ENCODE measurements at regions not wholly inside any gene's neighbourhood (a gene's known extent, or its start where the extent isn't known, plus 50 kb on each side); places are given as distances from the start of the nearest gene placed in this dataset.

- H3K27ac ChIP-seq (ENCODE audit: insufficient read length, low read depth, low read length), result no peak overlapping the region
- DNase-seq, result no peak
- H2BK120ac ChIP-seq (ENCODE audit: low read depth, low read length, poor library complexity, severe bottlenecking), result no peak overlapping the region
- H3K4me2 ChIP-seq (ENCODE audit: insufficient read depth, insufficient read length, low read length), result no peak overlapping the region
- peak overlapping the region in 1 of 3 experiments; percentile 46; a peak in 1 of 7 replicates for H3K27ac Mint-ChIP-seq
- H3K4me1 Mint-ChIP-seq, result no peaks in the 10 kb centered on the region
- no peak overlapping the region for H3K14ac ChIP-seq (ENCODE audit: insufficient read depth, low read length)
- no peak overlapping the region for H2AFZ ChIP-seq (ENCODE audit: low read length)
- H3K23ac ChIP-seq (ENCODE audit: insufficient read length, low read depth, low read length), result no peak overlapping the region
- no peaks in the 10 kb centered on the region for H3K27me3 Mint-ChIP-seq (ENCODE audit: low read depth)
- H4K91ac ChIP-seq (ENCODE audit: insufficient read length, low read depth, low read length), result no peak overlapping the region
- no peak overlapping the region for H3K4me3 Mint-ChIP-seq
- H3K56ac ChIP-seq (ENCODE audit: insufficient read length, low read depth, low read length), result no peak overlapping the region
- no peak overlapping the region for H2BK12ac ChIP-seq (ENCODE audit: insufficient read length, low read depth, low read length)
- no peaks in the 10 kb centered on the region for H3K4me1 ChIP-seq (ENCODE audit: insufficient read depth, low read length)
- no peaks in the 10 kb centered on the region for H3K79me1 ChIP-seq (ENCODE audit: insufficient read depth, low read depth, low read length, poor library complexity, severe bottlenecking)
- no peak overlapping the region for H3K4ac ChIP-seq (ENCODE audit: low read depth, low read length)
- H3K18ac ChIP-seq (ENCODE audit: insufficient read length, low read depth, low read length), result no peak overlapping the region
- H4K8ac ChIP-seq (replicated peaks; ENCODE audit: insufficient read length, low read depth, low read length), result no peak overlapping the region
- H2AK5ac ChIP-seq (ENCODE audit: insufficient read length, low read length), result no peak overlapping the region
- H3K23me2 ChIP-seq (ENCODE audit: insufficient read length, low read depth, low read length, poor library complexity, severe bottlenecking), result no peaks in the 10 kb centered on the region
- no peaks in the 10 kb centered on the region for H3K36me3 Mint-ChIP-seq (ENCODE audit: insufficient read depth in 1 of 3, low read depth in 3 of 3)
- H3T11ph ChIP-seq (ENCODE audit: low read length), result no peak overlapping the region
- no peak overlapping the region for H2BK15ac ChIP-seq (ENCODE audit: low read depth, low read length)
- H3K27me3 ChIP-seq (ENCODE audit: insufficient read depth, low read length), result no peaks in the 10 kb centered on the region
- H2BK20ac ChIP-seq (ENCODE audit: low read depth, low read length, poor library complexity, severe bottlenecking), result no peak overlapping the region
- H3K9ac ChIP-seq (ENCODE audit: extremely low read depth, insufficient read length, low read length), result no peak overlapping the region
- H3K9me3 Mint-ChIP-seq, result no peaks in the 10 kb centered on the region
- no CpG with 5 or more reads among the region's 6 CpGs for WGBS (ENCODE audit: extremely low coverage, insufficient read length, low lambda C conversion rate)
- no peaks in the 10 kb centered on the region for H3K79me2 ChIP-seq (ENCODE audit: insufficient read depth, low read length)
- H3K9me3 ChIP-seq (ENCODE audit: control insufficient read depth, low read depth, low read length), result no peaks in the 10 kb centered on the region
- H2BK5ac ChIP-seq (ENCODE audit: insufficient read length, low read length), result no peak overlapping the region
- H4K5ac ChIP-seq (ENCODE audit: insufficient read length, low read depth, low read length), result no peak overlapping the region
- TF ChIP-seq CTCF (conservative IDR thresholded peaks at IDR 0.05), result no peak
- H4K20me1 ChIP-seq (ENCODE audit: control insufficient read depth, insufficient read depth, insufficient read length), result no peaks in the 10 kb centered on the region
These were observed 376.2 kb upstream of the RORA start for GRCh38 chr15:61605343-61605742.
